Inflammatory macrophage treated with lipopolysaccharide for 1 hour (primary cell): ENCODE measurements at regions not wholly inside any gene's neighbourhood (a gene's known extent, or its start where the extent isn't known, plus 50 kb on each side); places are given as distances from the start of the nearest gene placed in this dataset.
"Not testable (repeated sequence)": the region's sequence is repeated elsewhere in the genome, so short reads cannot be mapped to it uniquely, and the experiment has no call there.

Source experiments
- DNase-seq, 2 donors: peaks; one replicate each; pipeline ENCODE4 v3.0.0-alpha.2; 2020 to 2022

DNA sequence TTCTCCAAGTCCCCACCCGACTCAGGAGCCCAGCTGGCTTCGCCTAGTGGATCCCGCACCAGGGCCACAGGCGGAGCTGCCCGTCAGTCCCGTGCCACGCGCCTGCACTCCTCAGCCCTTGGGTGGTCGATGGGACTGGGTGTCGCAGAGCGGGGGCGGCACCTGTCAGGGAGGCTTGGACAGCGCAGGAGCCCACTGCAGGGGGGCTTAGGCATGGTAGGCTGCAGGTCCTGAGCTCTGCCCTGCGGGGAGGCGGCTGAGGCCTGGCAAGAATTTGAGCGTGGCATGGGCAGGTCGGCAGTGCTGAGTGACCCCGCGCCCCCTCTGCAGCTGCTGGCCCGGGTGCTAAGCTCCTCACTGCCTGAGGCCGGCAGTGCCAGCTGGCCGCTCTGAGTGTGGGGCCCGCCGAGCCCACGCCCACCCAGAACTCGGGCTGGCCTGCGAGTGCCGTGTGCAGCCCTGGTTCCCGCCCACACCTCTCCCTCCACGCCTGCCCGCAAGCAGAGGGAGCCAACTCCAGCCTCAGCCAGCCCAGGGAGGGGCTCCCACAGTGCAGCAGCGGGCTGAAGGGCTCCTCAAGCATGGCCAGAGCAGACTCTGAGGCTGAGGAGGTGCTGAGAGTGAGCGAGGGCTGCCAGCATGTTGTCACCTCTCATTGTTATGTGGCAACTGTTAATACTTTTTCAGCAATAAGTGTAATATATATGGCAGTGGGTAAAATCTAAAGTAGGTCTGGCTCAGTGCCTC is 548.4 kb upstream of the BRINP3 start:
- DNase-seq, result no peak

- DNase-seq, result no peak
Observed at GRCh38 chr1:191026828-191027227, 549.2 kb upstream of the BRINP3 start.

GRCh38 chr1:191034132-191034531 is 556.5 kb upstream of the BRINP3 start:
- DNase-seq, result no peak

DNA sequence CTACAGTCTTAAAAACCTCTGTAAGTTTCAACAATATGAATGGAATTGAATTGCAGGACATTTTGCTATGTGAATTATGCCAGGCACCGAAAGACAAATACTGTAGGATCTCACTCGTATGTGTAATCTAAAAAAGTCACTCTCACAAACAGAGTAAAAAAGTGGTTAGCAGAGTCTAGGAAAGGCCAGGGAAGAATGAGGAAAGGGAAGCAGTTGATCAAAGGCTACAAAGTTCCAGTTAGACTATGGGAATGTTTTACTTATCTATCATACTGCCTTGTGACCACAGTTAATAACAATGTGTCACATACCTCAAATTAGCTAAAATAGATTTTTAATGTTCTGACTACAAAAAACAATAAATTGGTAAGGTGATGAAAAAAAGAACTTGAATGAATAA is 565.4 kb upstream of the BRINP3 start:
- no peak for DNase-seq

DNA sequence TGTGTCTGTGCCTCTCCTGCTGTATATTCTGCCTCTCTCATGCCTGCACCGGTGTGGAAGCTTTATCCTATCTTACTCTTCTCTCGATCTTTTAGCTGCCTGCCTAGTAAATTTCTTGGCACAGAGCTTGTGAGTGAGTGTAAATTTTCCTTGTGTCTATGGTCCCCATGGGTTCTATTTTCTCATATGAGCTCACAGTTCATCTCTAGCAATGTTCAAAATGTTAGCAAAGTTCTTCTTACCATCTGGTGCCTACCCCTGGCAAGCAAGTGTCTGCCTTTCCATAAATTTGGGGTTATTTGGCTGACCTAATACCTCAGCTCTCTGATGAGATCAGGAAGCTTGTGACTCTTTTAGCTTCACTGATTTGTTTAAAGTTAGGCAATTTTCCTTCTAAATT is 572.1 kb upstream of the BRINP3 start:
- no peak for DNase-seq

DNA sequence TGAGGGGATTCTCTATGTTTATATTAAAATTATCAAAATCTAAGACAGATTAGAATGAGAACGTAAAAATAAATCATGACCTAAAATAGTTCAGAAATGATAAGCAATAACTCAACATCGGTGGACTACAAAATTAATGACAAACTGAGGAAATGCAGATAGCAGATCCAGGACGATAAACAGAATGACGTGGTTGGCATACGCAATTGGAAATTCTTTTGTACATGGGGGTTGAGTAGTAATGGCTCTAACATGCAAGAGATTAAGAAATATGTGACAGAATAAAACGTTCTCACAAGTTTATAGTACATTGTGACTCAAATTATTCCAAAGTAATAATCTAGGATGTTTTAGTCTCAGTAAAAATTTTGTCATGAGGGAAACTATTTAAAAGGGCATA is 575.2 kb upstream of the BRINP3 start:
- no peak for DNase-seq

DNA sequence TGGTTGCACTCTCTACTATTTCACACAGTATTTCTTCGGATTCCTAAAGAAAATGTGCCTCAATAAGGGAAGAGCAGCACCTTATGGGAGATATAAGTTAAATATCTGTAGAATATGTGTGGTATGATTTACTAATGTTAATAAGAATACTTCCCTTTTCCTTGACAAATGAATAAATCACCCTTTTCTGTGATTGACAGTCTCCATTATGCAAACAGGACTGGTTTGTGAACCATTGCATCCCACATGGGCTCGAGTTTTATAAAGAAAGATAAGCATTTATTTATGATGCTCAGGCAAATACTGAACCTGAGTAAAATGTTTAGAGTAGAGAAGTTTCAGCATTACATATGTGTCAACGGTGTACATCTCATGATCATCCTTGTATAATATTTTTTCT is 587.7 kb upstream of the BRINP3 start:
- DNase-seq, result no peak

GRCh38 chr1:191065771-191066170 is 588.1 kb upstream of the BRINP3 start:
- DNase-seq, result no peak

- no peak for DNase-seq
Observed at GRCh38 chr1:191074881-191075280, 597.2 kb upstream of the BRINP3 start.

GRCh38 chr1:191083090-191083489 is 605.4 kb upstream of the BRINP3 start:
- DNase-seq, result not testable (repeated sequence)

DNA sequence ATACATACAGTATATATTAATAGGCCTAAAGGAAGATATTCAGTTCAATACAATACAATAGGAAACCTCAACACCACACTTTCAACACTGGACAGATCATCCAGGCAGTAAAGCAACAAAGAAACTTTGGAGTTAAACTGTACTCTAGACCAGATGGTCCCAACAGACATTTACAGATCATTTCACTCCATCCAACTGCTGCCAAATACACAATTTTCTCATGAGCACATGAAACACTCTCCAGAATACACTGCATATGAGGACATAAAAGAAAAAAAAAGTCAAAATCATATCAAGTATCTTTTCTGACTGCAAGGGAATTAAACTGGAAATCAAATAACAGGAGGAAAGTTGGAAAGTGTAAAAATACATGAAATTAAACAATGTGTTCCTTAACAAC is 607.5 kb upstream of the BRINP3 start:
- DNase-seq, result no peak

GRCh38 chr1:191086910-191087309 is 609.2 kb upstream of the BRINP3 start:
- DNase-seq, result no peak

DNA sequence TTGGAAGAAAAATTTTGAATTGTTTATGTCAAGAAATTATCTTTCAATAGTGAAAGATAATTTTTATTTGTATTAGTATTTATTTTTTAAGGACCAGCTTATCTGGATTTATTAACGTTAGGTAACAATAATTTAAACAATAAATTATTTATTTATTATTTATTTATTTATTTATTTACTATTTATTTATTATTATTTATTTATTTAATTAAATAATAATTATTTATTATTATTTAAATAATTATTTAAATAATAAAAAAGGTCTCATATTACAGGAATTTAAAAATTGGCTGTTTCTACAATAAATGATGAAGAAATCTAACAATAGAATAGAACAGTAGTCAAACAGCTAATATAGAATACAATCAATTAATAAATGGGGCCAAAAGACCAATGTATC is 618.7 kb upstream of the BRINP3 start:
- no peak for DNase-seq

GRCh38 chr1:191099696-191100095 is 622.0 kb upstream of the BRINP3 start:
- DNase-seq, result no peak

- no peak for DNase-seq
Observed at GRCh38 chr1:191101960-191102359, 624.3 kb upstream of the BRINP3 start.

DNA sequence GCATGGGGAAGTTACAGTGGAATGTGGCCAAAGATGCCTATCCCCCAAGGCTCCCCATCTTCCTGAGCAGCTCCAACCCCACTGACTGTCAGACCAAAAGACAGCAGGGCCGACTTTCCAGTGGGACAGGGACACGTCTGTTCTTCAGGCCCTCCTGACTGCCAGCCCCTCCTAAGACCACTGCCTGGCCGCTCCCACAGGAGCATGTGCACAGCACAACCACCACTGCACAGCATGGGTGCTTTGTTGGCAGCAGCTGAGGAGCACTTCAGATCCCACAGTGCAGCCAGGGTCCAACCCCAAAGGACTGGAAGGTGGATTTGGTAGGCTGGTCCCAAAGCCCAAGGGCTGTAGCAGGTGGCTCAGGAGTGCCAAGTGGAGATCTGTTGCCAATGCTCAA is 648.3 kb upstream of the BRINP3 start:
- no peak for DNase-seq

DNA sequence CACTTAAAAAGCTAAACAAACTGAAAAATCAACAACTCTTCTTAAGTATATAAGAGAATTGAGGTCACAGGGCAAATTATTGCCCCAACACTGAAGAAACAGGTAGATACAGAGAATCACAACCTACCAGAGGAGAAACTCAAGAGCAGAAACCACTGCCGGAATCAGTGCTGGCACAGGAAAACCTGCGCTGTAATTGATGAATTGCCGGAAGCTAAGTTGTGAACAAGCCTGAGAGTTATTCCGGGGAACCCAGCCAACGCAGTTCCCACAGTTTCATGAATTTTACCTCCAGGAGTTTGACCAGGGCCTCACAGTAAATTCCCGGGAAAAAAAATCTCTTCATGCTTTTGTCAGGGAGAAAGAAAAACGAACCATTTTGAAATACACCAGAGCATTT is 657.1 kb upstream of the BRINP3 start:
- no peak for DNase-seq

DNA sequence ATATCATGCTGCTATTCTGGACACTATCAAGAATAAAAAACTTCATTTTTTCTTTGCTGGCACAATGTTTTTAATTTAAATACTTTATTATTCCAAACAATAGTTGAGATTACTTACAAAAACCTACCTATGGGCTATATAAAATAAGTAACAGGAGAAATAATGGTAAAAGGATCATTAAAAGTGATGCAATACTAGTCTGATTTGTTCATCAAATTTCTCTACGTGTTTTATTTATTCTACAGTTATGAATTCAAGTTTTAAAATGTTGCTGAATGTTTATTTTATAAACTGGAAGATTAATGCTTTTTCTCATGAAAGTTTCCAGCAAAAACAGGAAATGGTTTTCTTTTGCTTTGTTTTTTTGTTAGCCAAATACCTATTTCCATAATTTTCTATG is 662.4 kb upstream of the BRINP3 start:
- DNase-seq, result no peak

- DNase-seq, result no peak
Observed at GRCh38 chr1:191142748-191143147, 665.1 kb upstream of the BRINP3 start.

GRCh38 chr1:191145834-191146233 is 668.2 kb upstream of the BRINP3 start:
- DNase-seq, result no peak

DNA sequence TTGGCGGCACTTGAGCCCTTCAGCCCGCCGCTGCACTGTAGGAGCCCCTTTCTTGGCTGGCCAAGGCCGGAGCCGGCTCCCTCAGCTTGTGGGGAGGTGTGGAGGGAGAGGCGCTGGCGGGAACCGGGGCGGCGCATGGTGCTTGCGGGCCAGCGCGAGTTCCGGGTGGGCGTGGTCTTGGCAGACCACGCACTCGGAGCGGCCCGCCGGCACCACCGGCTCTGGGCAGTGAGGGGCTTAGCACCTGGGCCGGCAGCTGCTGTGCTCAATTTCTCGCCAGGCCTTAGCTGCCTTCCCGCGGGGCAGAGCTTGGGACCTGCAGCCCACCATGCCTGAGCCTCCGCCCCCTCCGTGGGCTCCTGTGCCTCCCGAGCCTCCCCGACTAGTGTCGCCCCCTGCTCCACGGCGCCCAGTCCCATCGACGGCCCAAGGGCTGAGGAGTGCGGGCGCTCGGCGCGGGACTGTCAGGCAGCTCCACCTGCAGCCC is 673.7 kb upstream of the BRINP3 start:
- DNase-seq, result no peak

DNA sequence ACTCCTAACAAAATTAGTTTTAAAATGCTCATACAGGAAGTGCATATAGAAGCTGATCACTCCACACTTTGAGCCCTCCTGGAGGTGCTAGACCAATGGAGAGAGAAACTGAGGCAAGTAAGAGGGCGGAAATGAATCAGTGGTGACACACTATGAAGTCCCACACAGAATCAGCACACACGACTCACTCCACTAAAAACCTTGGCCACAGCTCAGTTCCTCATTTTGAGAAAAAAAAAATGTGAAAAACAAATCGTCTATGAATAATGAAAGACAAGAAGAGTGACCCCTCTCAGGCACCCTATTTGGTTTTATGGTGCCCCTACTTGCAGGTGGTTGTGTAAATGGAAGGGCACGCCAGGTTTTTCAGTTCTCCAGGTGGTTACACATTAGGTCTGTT is 675.1 kb upstream of the BRINP3 start:
- DNase-seq, result no peak

DNA sequence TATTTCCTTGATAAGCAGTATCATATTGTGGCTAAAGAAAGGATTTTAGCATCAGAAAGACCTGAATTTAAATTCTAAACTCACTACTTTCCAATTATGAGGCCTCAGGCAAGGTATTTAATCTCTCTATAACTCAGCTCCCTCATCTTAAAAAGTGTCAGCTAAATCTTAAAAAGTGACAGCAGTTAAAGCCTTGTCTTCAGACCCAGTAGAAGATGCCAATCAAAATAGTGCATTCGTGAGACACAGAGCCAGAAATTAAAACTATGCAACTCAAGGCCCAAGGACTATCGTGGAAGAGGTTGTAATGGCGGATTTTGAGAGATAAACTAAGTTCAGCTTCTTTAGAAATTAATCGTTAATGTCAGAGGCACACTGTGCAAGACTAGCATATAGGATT is 677.5 kb upstream of the BRINP3 start:
- no peak for DNase-seq

DNA sequence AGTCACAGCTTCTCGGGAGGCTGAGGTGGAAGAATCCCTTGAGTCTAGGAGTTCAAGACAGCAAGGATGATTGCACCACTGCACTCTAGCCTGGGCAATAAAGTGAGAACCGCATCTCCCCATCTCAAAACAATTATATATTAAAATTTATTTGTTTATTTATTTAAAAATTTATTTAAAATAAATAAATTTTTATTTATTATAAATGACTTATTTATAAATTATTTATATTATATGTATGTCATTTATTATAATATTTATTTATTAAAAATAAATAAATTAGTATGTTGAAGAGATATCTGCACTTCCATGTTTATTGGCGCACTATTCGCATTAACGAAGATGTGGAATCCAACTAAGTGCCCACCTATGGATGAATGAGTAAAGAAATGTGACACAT is 683.2 kb upstream of the BRINP3 start:
- DNase-seq, result no peak

DNA sequence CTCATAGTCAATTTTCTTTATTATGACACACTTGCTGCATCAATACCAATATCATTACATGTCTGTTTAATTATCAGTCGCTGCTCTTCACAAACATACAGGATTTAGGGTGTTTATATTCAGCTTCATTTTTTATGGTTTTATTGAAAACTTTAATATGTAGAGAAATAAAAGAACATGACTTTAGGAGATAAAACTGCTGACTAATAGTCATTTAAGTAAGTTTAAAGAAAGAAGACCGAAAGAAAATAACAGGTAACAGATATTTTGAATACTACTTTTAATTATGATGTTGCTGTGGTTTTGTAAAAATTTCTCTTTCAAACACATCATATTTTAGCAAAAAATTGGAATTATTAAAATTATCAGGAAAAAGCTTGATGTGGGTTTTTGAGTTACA is 685.1 kb upstream of the BRINP3 start:
- no peak for DNase-seq
